Fibroblast of lung (primary cell): ENCODE measurements at regions not wholly inside any gene's neighbourhood (a gene's known extent, or its start where the extent isn't known, plus 50 kb on each side); places are given as distances from the start of the nearest gene placed in this dataset.

Source experiments
- DNase-seq, 2 donors: peaks; one replicate each; pipeline versions ENCODE4 v3.0.0 to v3.0.0-alpha.2; 2010; ENCODE audit warnings: low read depth in 2 of 2
- H2AFZ ChIP-seq: 2 replicates; pipeline ENCODE4 v1.5.1; 2012; ENCODE audit warnings: low read length, control low read depth, inconsistent platforms
- H3K27ac ChIP-seq: 2 replicates; pipeline ENCODE4 v1.5.1; 2011; ENCODE audit warnings: low read length, control low read depth; ENCODE audit not compliant: insufficient read depth
- H3K27me3 ChIP-seq: 2 replicates; pipeline ENCODE4 v1.5.1; 2011; ENCODE audit warnings: mild to moderate bottlenecking, low read length; ENCODE audit not compliant: control insufficient read depth, insufficient read depth
- H3K36me3 ChIP-seq: 2 replicates; pipeline ENCODE4 v1.5.1; 2011; ENCODE audit warnings: low read length; ENCODE audit not compliant: control insufficient read depth, insufficient read depth
- H3K4me1 ChIP-seq: 2 replicates; pipeline ENCODE4 v1.5.1; 2011; ENCODE audit warnings: low read length; ENCODE audit not compliant: control insufficient read depth, insufficient read depth; ENCODE audit errors: extremely low read depth
- H3K4me2 ChIP-seq: 2 replicates; pipeline ENCODE4 v1.5.1; 2011; ENCODE audit warnings: low read length, control low read depth; ENCODE audit not compliant: insufficient read depth; ENCODE audit errors: extremely low read depth
- H3K4me3 ChIP-seq, 4 experiments: fragments of 200-600 bp in 1 of 4; sonication (generic) in 1 of 4; replicated peaks in 1 of 4; 2 replicates each; pipeline ENCODE4 v1.5.1; 2011 to 2016; ENCODE audit warnings: low read length in 4 of 4, low read depth in 3 of 4, mild to moderate bottlenecking in 3 of 4, control low read depth in 2 of 4, inconsistent platforms in 1 of 4, mixed read lengths in 1 of 4; ENCODE audit not compliant: insufficient read depth in 1 of 4; ENCODE audit errors: control extremely low read depth in 1 of 4
- H3K79me2 ChIP-seq: 2 replicates; pipeline ENCODE4 v1.5.1; 2012; ENCODE audit warnings: mild to moderate bottlenecking, low read length, inconsistent platforms; ENCODE audit not compliant: control insufficient read depth, insufficient read depth
- H3K9ac ChIP-seq: 2 replicates; pipeline ENCODE4 v1.5.1; 2011; ENCODE audit warnings: mild to moderate bottlenecking, low read length, control low read depth; ENCODE audit not compliant: insufficient read depth
- H3K9me3 ChIP-seq: 2 replicates; pipeline ENCODE4 v1.5.1; 2012; ENCODE audit warnings: low read depth, low read length; ENCODE audit not compliant: control insufficient read depth, insufficient read depth
- H4K20me1 ChIP-seq: 2 replicates; pipeline ENCODE4 v1.5.1; 2011; ENCODE audit warnings: low read length; ENCODE audit not compliant: control insufficient read depth, insufficient read depth; ENCODE audit errors: extremely low read depth
- EZH2 ChIP-seq: IDR thresholded peaks from 2 replicates; pipeline ENCODE4 v1.5.1; 2012; ENCODE audit warnings: low read length, control low read depth, mild to moderate bottlenecking; ENCODE audit errors: missing control alignments
- TF ChIP-seq, protein P1 (sequence below), 2 donors: IDR thresholded peaks in 1 of 2; conservative IDR thresholded peaks in 1 of 2; 1 replicate in 1 of 2; 2 replicates in 1 of 2; pipeline ENCODE4 v1.5.1; 2011 to 2012; ENCODE audit warnings: low read length in 2 of 2, control low read depth in 1 of 2, inconsistent platforms in 1 of 2, low read depth in 1 of 2, mild to moderate bottlenecking in 1 of 2

DNA sequence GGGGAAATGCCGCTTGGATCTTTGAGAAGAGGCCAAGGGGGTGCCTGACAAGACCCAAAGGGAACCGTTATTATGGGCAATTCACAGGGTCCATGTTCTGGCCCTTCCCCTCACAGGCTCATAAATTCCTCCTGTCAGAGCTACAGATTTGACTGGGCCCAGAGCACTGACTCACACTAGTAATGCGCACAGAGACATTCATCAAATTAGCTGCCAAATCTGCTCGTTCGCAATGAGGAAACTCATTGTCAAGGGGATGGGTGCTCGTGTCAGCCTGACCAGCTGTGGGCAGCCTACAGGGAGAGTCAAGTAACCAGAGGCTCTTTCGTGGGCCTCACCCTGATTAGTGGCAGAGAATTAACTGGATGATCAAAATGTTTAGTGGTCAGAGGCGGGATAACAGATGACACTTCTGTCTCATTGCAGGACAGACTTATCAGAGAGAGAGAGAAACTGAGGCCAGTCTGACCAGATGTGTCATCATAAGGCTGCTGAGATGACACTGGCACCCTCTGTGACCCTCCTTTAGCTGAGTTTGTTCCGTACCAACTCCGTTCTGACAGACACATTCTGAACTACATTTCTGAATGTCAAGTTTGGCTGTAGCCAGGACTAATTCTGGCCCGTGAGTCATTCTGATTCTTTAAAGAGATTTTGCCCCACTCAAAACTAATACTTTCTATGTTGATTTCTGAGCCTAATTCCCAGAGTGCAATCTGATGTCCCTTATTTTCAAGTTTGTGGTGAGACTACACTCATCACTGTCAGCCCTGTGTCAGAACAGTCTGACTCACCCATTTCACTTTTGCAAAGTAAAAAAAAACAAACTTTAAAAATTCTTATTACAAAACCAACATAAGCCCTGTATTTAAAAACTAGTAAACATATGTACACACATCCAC, 377.1 kb downstream of the ACTL7B start:
- Histone ChIP-seq H3K4me3 (peak overlapping the region in 1 of 4 experiments; percentile 10), H3K36me3 (no peaks in the 10 kb centered on the region), H3K27ac (peak overlapping the region; percentile 95), H2AFZ (no peak overlapping the region), H3K27me3 (no peaks in the 10 kb centered on the region), H4K20me1 (no peaks in the 10 kb centered on the region), H3K79me2 (no peaks in the 10 kb centered on the region), H3K4me2 (peak overlapping the region; percentile 46), H3K9me3 (no peaks in the 10 kb centered on the region), H3K4me1 (peaks cover 26% of the 10 kb centered on the region), H3K9ac (peak overlapping the region; percentile 36)
- DNase-seq, result peak; percentile 97 to 98
- no peak for TF ChIP-seq EZH2
- TF ChIP-seq, protein P1, sequence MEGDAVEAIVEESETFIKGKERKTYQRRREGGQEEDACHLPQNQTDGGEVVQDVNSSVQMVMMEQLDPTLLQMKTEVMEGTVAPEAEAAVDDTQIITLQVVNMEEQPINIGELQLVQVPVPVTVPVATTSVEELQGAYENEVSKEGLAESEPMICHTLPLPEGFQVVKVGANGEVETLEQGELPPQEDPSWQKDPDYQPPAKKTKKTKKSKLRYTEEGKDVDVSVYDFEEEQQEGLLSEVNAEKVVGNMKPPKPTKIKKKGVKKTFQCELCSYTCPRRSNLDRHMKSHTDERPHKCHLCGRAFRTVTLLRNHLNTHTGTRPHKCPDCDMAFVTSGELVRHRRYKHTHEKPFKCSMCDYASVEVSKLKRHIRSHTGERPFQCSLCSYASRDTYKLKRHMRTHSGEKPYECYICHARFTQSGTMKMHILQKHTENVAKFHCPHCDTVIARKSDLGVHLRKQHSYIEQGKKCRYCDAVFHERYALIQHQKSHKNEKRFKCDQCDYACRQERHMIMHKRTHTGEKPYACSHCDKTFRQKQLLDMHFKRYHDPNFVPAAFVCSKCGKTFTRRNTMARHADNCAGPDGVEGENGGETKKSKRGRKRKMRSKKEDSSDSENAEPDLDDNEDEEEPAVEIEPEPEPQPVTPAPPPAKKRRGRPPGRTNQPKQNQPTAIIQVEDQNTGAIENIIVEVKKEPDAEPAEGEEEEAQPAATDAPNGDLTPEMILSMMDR (conservative IDR thresholded peaks at IDR 0.05 in 1 of 2, IDR thresholded peaks at IDR 0.05 in 1 of 2; ENCODE audit: low read depth in 1 of 2, low read length in 2 of 2), result peak; percentile 8 to 10

DNA sequence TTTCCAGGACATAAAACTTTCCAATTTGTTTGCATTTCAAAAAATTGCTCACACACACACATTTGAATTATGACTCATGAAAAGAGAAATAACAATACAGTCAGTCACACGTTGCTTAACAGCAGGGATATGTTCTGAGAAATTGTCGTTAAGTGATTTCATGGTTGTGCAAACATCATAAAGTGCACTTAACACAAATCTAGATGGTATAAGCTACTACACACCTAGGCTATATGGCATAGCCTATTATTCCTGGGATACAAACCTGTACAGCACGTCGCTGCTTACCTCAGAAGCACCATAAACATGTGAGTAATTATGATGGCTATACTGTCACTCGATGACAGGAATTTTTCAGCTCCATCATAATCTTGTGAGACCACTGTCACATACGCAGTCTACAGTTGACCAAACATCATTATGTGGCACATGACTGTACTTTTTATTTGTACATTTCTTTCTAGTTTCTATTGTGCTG, 378.2 kb downstream of the ACTL7B start:
- peak; percentile 86 to 93 for DNase-seq

DNA sequence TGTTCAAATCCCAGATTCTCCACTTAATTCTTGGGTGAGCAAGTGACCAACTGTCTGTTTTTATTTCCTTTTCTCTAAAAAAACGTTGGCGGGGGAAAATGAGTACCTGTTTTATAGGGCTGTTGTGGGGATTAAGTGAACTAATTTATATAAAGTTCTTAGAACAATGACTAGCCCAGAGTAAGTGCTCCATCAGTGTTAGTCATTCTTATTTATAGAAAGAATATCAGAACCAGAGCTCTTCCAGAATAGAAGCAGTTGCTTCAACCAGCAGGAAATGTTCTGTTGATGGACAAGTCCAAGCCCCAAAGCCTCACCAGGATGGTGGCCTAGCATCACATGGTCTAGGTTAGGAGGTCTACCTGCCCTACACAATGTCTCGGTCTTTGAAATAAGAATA, 379.2 kb downstream of the ACTL7B start:
- H2AFZ ChIP-seq, result no peak overlapping the region
- no peak overlapping the region for H3K4me2 ChIP-seq
- no peaks in the 10 kb centered on the region for H3K27me3 ChIP-seq
- peak; percentile 31 to 44 for DNase-seq
- H3K9me3 ChIP-seq, result no peaks in the 10 kb centered on the region
- H3K4me1 ChIP-seq, result peaks cover 33% of the 10 kb centered on the region
- no peak overlapping the region for H3K4me3 ChIP-seq
- no peaks in the 10 kb centered on the region for H3K79me2 ChIP-seq
- TF ChIP-seq EZH2, result no peak
- TF ChIP-seq, protein P1 (conservative IDR thresholded peaks at IDR 0.05 in 1 of 2, IDR thresholded peaks at IDR 0.05 in 1 of 2; ENCODE audit: low read depth in 1 of 2, low read length in 2 of 2), result no peak
- peak overlapping the region; percentile 50 for H3K27ac ChIP-seq
- H3K36me3 ChIP-seq, result no peaks in the 10 kb centered on the region
- no peaks in the 10 kb centered on the region for H4K20me1 ChIP-seq
- H3K9ac ChIP-seq, result no peak overlapping the region

More for the DNA sequence above, 378.2 kb downstream of the ACTL7B start:
- H3K79me2 ChIP-seq, result no peaks in the 10 kb centered on the region
- H2AFZ ChIP-seq, result no peak overlapping the region
- peak overlapping the region; percentile 48 for H3K4me2 ChIP-seq
- H3K9me3 ChIP-seq, result no peaks in the 10 kb centered on the region
- no peaks in the 10 kb centered on the region for H3K36me3 ChIP-seq
- H3K9ac ChIP-seq, result no peak overlapping the region
- TF ChIP-seq, protein P1 (conservative IDR thresholded peaks at IDR 0.05 in 1 of 2, IDR thresholded peaks at IDR 0.05 in 1 of 2; ENCODE audit: low read depth in 1 of 2, low read length in 2 of 2), result no peak
- TF ChIP-seq EZH2, result no peak
- H4K20me1 ChIP-seq, result no peaks in the 10 kb centered on the region
- no peaks in the 10 kb centered on the region for H3K27me3 ChIP-seq
- H3K4me3 ChIP-seq, result no peak overlapping the region
- peak overlapping the region; percentile 95 for H3K27ac ChIP-seq
- H3K4me1 ChIP-seq, result peaks cover 33% of the 10 kb centered on the region
